ENCODE measurements at regions not wholly inside any gene's neighbourhood (a gene's known extent, or its start where the extent isn't known, plus 50 kb on each side); places are given as distances from the start of the nearest gene placed in this dataset.

DNA sequence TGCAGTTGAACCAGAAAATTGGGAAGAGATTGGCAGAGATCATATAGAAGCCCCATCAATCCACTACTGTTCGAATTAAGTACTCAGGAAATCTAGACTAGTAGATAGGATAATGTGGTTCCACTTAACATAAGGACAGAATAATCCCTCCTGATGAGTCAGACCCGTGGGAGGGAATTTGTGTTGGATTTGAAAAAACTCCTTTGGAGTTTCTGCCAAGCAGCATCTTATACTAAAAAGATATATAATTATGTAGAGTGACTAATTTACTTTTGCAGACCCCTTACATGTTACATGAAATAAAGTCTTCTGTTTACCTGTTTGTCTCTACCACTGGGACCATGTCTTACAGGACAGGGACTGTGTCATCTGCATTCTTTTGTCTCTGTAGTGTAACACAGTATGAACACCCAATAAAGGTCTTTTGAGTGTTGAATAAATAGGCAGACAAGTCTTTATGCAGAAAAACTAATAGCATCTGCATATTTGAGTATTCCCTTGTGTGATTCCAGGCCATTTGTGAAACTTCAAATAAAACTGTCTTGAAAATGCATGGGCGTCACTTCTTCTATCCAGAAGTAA lies 122.6 kb upstream of the DNAJC10 start:
- Histone ChIP-seq H3K9me3 (ENCODE audit: low read length) (no peaks in the 10 kb centered on the region), H3K79me2 (ENCODE audit: low read length) (no peaks in the 10 kb centered on the region), H3K27me3 (ENCODE audit: low read length) (no peaks in the 10 kb centered on the region), H3K4me1 (ENCODE audit: low read length) (no peaks in the 10 kb centered on the region), H4K20me1 (ENCODE audit: insufficient read depth, low read depth, low read length) (no peaks in the 10 kb centered on the region), H3K9me2 (replicated peaks; ENCODE audit: insufficient read depth, low read length) (no peaks in the 10 kb centered on the region), H3K27ac (ENCODE audit: low read length) (no peak overlapping the region), H3K4me3 (ENCODE audit: low read length) (no peak overlapping the region), H3K36me3 (ENCODE audit: insufficient read depth, low read length) (no peaks in the 10 kb centered on the region), H3K9ac (ENCODE audit: low read length) (no peak overlapping the region), H3K4me2 (ENCODE audit: low read depth, low read length, poor library complexity, severe bottlenecking) (no peak overlapping the region), H2AFZ (ENCODE audit: low read length) (no peak overlapping the region)
- no peak for DNase-seq

DNA sequence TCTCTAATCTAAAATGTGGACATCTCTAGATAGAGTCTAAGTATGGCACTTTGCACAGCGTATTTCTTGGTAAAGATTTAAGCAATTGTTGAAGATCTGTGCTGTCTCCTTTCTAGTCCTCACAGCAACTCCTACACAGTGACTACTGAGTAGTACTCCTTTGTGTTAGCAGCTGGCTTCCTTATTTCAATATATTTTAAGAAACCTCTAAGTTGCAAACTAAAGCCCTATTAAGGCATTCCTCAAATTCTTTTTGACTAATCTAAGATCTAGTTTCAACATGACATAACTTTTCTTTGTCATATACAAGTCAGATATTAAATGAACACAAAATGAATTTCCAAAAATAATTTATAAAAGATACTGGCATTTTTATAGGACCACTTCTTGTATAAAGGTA lies 121.8 kb upstream of the DNAJC10 start:
- Histone ChIP-seq H2AFZ (ENCODE audit: low read length) (no peak overlapping the region), H3K79me2 (ENCODE audit: low read length) (no peaks in the 10 kb centered on the region), H3K9ac (ENCODE audit: low read length) (no peak overlapping the region), H3K27ac (ENCODE audit: low read length) (no peak overlapping the region), H3K9me3 (ENCODE audit: low read length) (no peaks in the 10 kb centered on the region), H4K20me1 (ENCODE audit: insufficient read depth, low read depth, low read length) (no peaks in the 10 kb centered on the region), H3K27me3 (ENCODE audit: low read length) (no peaks in the 10 kb centered on the region), H3K36me3 (ENCODE audit: insufficient read depth, low read length) (no peaks in the 10 kb centered on the region), H3K9me2 (replicated peaks; ENCODE audit: insufficient read depth, low read length) (no peaks in the 10 kb centered on the region), H3K4me1 (ENCODE audit: low read length) (no peaks in the 10 kb centered on the region), H3K4me3 (ENCODE audit: low read length) (no peak overlapping the region), H3K4me2 (ENCODE audit: low read depth, low read length, poor library complexity, severe bottlenecking) (no peak overlapping the region)
- DNase-seq = no peak

DNA sequence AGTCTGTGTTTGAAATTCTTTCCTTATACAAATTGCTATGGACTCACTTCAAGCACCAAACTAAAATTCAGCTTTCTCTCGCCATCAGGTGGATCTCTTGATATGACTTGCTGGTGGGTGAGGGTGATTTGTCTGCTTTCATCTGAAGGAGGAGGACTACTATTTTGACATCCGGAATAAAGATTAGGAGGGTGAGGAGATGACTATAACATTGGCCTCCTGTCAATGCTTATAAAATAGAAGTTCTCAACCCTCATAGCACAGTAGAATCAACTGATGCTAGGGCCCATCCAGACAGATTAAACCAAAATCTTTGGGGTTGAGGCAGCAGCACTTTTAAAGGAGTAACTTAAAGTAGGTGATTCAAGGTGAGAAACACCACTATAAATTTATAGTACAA lies 120.4 kb upstream of the DNAJC10 start:
- H3K27ac ChIP-seq (ENCODE audit: low read length) = no peak overlapping the region
- no peak for DNase-seq
- no peaks in the 10 kb centered on the region for H3K4me1 ChIP-seq (ENCODE audit: low read length)
- H2AFZ ChIP-seq (ENCODE audit: low read length) = no peak overlapping the region
- H3K4me3 ChIP-seq (ENCODE audit: low read length) = no peak overlapping the region
- no peak overlapping the region for H3K4me2 ChIP-seq (ENCODE audit: low read depth, low read length, poor library complexity, severe bottlenecking)
- no peak overlapping the region for H3K9ac ChIP-seq (ENCODE audit: low read length)
- no peaks in the 10 kb centered on the region for H3K36me3 ChIP-seq (ENCODE audit: insufficient read depth, low read length)
- no peaks in the 10 kb centered on the region for H3K79me2 ChIP-seq (ENCODE audit: low read length)
- no peaks in the 10 kb centered on the region for H3K9me2 ChIP-seq (replicated peaks; ENCODE audit: insufficient read depth, low read length)
- no peaks in the 10 kb centered on the region for H3K27me3 ChIP-seq (ENCODE audit: low read length)
- no peaks in the 10 kb centered on the region for H4K20me1 ChIP-seq (ENCODE audit: insufficient read depth, low read depth, low read length)
- no peaks in the 10 kb centered on the region for H3K9me3 ChIP-seq (ENCODE audit: low read length)

DNA sequence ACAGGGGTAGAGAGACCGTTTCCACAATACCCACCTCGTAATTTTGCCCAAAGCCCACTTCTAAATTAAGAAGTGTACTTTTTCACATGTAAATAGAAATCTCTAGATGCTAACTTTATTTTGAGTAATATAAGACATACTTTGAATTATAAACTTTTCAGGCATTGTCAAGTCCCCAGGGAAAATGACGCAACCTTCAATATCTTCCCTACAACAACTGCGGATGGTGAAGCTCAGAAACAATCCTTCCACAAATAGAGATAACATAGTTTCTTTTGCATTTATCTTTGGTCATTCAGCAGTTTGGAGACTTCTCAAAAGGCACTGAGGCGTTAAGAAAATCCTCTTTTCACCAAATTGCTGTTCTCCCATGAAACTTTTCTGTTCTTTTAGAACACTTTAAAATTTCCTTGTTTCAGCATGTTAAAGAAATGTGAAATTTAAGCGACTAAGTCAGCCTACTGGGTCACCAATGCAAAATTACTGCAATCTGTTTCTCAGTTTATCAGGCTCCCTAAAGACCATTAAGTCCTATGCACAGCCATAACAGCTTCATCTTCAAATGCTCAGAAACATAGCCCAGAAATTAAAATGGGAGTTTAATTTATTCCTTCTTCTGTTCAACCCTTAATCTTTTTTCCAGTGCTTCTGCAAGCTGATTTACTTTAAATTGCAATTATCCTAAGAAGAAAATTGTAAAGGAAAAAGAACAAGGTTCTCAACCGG lies 118.3 kb upstream of the DNAJC10 start:
- no peaks in the 10 kb centered on the region for H3K9me3 ChIP-seq (ENCODE audit: low read length)

DNA sequence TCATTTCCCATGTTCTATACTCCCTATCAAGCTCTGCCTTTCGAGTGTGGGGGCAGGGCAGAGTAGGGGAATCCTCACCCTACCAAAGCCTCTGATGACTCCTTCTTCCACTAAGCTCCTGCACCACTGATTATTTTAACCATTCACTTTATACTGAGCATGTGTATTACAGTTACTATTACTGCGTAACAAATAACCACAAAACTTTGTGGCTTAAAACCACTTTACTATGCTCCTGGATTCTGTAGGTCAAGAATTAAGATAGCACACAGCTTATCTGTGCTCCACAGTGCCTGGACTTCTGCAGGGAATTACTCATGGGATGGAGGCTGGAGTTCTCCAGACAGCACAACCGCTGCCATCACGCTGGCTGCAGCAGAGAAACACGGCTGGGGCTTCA lies 117.4 kb upstream of the DNAJC10 start:
- Histone ChIP-seq H3K36me3 (ENCODE audit: insufficient read depth, low read length) (no peaks in the 10 kb centered on the region), H3K79me2 (ENCODE audit: low read length) (no peaks in the 10 kb centered on the region), H3K4me1 (ENCODE audit: low read length) (no peaks in the 10 kb centered on the region), H3K4me3 (ENCODE audit: low read length) (no peak overlapping the region), H3K27ac (ENCODE audit: low read length) (no peak overlapping the region), H3K9ac (ENCODE audit: low read length) (no peak overlapping the region), H3K9me3 (ENCODE audit: low read length) (no peaks in the 10 kb centered on the region), H3K27me3 (ENCODE audit: low read length) (no peaks in the 10 kb centered on the region), H4K20me1 (ENCODE audit: insufficient read depth, low read depth, low read length) (no peaks in the 10 kb centered on the region), H2AFZ (ENCODE audit: low read length) (no peak overlapping the region), H3K9me2 (replicated peaks; ENCODE audit: insufficient read depth, low read length) (no peaks in the 10 kb centered on the region), H3K4me2 (ENCODE audit: low read depth, low read length, poor library complexity, severe bottlenecking) (no peak overlapping the region)
- no peak for DNase-seq

More for the DNA sequence above, 118.3 kb upstream of the DNAJC10 start:
- Histone ChIP-seq H4K20me1 (ENCODE audit: insufficient read depth, low read depth, low read length) (no peaks in the 10 kb centered on the region), H3K4me2 (ENCODE audit: low read depth, low read length, poor library complexity, severe bottlenecking) (no peak overlapping the region), H3K9ac (ENCODE audit: low read length) (no peak overlapping the region), H3K4me1 (ENCODE audit: low read length) (no peaks in the 10 kb centered on the region), H2AFZ (ENCODE audit: low read length) (no peak overlapping the region), H3K4me3 (ENCODE audit: low read length) (no peak overlapping the region), H3K27me3 (ENCODE audit: low read length) (no peaks in the 10 kb centered on the region), H3K79me2 (ENCODE audit: low read length) (no peaks in the 10 kb centered on the region), H3K27ac (ENCODE audit: low read length) (no peak overlapping the region), H3K9me2 (replicated peaks; ENCODE audit: insufficient read depth, low read length) (no peaks in the 10 kb centered on the region), H3K36me3 (ENCODE audit: insufficient read depth, low read length) (no peaks in the 10 kb centered on the region)
- DNase-seq = no peak

DNA sequence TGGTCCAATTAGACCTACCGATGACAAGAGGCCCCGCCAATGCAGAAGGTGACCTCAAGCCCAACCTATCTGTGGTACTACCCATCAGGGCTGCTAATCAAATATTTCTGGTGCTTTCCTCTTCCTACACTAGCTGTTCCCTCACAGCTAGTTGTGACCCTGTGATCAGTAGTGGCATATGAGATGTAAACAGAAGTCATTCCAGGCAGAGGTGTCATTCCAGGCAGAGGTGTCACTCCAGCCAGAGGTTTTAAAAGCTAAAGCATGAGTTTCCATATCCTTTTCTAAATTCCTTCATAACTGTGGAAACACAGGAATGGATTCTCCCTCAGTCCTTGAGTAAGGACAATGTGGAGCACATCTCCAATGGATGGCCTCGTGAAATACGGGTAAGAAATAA lies 110.9 kb upstream of the DNAJC10 start:
- H3K4me1 ChIP-seq (ENCODE audit: low read length) = no peaks in the 10 kb centered on the region
- no peaks in the 10 kb centered on the region for H3K27me3 ChIP-seq (ENCODE audit: low read length)
- H3K9me2 ChIP-seq (replicated peaks; ENCODE audit: insufficient read depth, low read length) = no peaks in the 10 kb centered on the region
- H3K27ac ChIP-seq (ENCODE audit: low read length) = no peak overlapping the region
- H3K4me3 ChIP-seq (ENCODE audit: low read length) = no peak overlapping the region
- no peaks in the 10 kb centered on the region for H4K20me1 ChIP-seq (ENCODE audit: insufficient read depth, low read depth, low read length)
- no peak overlapping the region for H2AFZ ChIP-seq (ENCODE audit: low read length)
- no peaks in the 10 kb centered on the region for H3K36me3 ChIP-seq (ENCODE audit: insufficient read depth, low read length)
- no peaks in the 10 kb centered on the region for H3K79me2 ChIP-seq (ENCODE audit: low read length)
- H3K9ac ChIP-seq (ENCODE audit: low read length) = no peak overlapping the region
- H3K9me3 ChIP-seq (ENCODE audit: low read length) = no peaks in the 10 kb centered on the region
- H3K4me2 ChIP-seq (ENCODE audit: low read depth, low read length, poor library complexity, severe bottlenecking) = no peak overlapping the region
- no peak for DNase-seq

DNA sequence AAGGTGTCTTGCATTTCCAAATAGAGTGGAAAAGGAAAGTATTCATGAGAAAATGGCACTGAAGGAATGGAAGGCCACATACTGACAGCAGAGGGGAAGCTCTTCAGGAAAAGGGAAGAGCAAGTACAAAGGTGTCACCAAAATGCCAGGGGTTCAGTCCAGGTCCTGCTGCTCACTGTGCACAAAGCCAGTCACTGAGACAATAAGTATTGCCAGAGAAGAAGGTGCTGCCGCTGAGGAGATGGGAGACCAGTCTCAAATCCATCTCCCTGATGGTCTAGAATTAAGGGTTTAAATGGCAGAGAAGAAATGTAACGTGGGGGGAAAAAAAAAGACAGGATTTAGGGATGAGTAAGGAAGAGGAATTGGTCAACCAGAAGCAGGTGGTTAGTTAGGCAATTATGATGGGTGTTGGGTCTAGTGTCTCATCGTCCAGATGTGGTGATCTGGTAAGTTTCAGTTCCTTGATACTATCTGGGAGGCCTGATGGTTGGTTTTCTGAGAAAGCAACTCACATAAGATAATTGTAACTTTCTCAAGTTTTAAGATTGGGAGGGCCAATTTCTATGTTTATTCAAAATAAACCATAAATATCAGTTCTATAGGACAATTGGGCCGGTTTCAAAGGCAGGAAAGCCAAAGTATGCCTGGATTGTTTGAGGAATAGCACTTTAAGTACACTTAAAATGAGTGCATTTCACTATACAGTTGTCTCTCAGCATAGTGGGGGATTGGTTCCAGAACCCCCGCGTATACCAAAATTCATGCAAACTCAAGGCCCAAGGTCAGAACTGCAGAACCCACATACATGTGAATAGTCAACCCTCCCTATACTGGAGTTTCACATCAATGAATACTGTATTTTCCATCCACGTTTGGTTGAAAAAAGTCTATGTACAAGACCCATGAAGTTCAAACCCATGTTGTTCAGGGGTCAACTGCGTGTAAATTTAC lies 109.1 kb upstream of the DNAJC10 start:
- Histone ChIP-seq H3K9me2 (replicated peaks; ENCODE audit: insufficient read depth, low read length) (no peaks in the 10 kb centered on the region), H3K4me2 (ENCODE audit: low read depth, low read length, poor library complexity, severe bottlenecking) (no peak overlapping the region), H3K27ac (ENCODE audit: low read length) (no peak overlapping the region), H3K36me3 (ENCODE audit: insufficient read depth, low read length) (no peaks in the 10 kb centered on the region), H3K27me3 (ENCODE audit: low read length) (no peaks in the 10 kb centered on the region), H3K79me2 (ENCODE audit: low read length) (no peaks in the 10 kb centered on the region), H3K4me3 (ENCODE audit: low read length) (no peak overlapping the region), H3K9ac (ENCODE audit: low read length) (no peak overlapping the region), H4K20me1 (ENCODE audit: insufficient read depth, low read depth, low read length) (no peaks in the 10 kb centered on the region), H3K4me1 (ENCODE audit: low read length) (no peaks in the 10 kb centered on the region), H3K9me3 (ENCODE audit: low read length) (no peaks in the 10 kb centered on the region), H2AFZ (ENCODE audit: low read length) (no peak overlapping the region)
- no peak for DNase-seq

DNA sequence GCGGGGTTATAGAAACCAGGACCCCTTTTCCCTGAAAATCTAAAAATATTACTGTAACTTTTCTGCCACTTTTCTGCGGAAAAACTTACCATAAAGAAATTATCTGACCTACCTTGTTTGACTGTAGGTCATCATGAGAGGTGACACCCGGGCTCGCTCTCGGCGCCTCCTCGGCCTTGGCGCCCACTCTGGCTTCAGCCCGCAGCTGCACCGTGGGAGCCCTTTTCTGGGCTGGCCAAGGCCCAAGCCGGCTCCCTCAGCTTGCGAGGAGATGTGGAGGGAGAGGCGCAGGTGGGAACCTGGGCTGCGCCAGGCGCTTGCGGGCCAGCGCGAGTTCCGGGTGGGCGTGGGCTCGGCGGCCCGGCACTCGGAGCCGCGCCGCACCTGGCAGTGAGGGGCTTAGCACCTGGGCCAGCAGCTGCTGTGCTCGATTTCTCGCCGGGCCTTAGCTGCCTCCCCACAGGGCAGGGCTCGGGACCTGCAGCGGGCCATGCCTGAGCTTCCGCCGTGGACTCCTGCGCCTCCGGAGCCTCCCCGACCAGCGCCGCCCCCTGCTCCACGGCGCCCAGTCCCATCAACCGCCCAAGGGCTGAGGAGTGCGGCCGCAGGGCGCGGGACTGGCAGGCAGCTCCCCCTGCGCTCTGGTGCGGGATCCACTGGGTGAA lies 107.7 kb upstream of the DNAJC10 start:
- Histone ChIP-seq H4K20me1 (ENCODE audit: insufficient read depth, low read depth, low read length) (no peaks in the 10 kb centered on the region), H3K9me2 (replicated peaks; ENCODE audit: insufficient read depth, low read length) (no peaks in the 10 kb centered on the region), H3K36me3 (ENCODE audit: insufficient read depth, low read length) (no peaks in the 10 kb centered on the region), H3K9me3 (ENCODE audit: low read length) (no peaks in the 10 kb centered on the region), H3K9ac (ENCODE audit: low read length) (no peak overlapping the region), H3K4me2 (ENCODE audit: low read depth, low read length, poor library complexity, severe bottlenecking) (no peak overlapping the region), H3K27ac (ENCODE audit: low read length) (no peak overlapping the region), H3K79me2 (ENCODE audit: low read length) (no peaks in the 10 kb centered on the region), H3K4me1 (ENCODE audit: low read length) (no peaks in the 10 kb centered on the region), H3K27me3 (ENCODE audit: low read length) (no peaks in the 10 kb centered on the region), H2AFZ (ENCODE audit: low read length) (no peak overlapping the region), H3K4me3 (ENCODE audit: low read length) (no peak overlapping the region)
- no peak for DNase-seq
